Activated B cell treated with CpG ODN at 0.5 μM for 24 hours (primary cell): ENCODE measurements at regions not wholly inside any gene's neighbourhood (a gene's known extent, or its start where the extent isn't known, plus 50 kb on each side); places are given as distances from the start of the nearest gene placed in this dataset.
A peak's percentile ranks its signal among the peaks of the same experiment; 100 is the strongest.

Experiments used
- ATAC-seq: fragments of 200-7000 bp; cut with Tn5 transposase; one replicate; pipeline ENCODE4 v1.10.0; 2021; ENCODE audit warnings: low read depth, mild to moderate bottlenecking, moderate library complexity
- CTCF ChIA-PET: fragments of 350-600 bp; sonication (Branson Sonifier 250); formaldehyde crosslinking; loops from one replicate; lab custom pipeline; 2021; ENCODE audit warnings: antibody characterized with exemption; lab: Charles Lee
- POLR2A ChIA-PET: fragments of 350-600 bp; sonication (Branson Sonifier 250); formaldehyde crosslinking; loops from one replicate; lab custom pipeline; 2021; ENCODE audit warnings: antibody characterized with exemption; lab: Charles Lee
- DNase-seq: peaks from one replicate; pipeline ENCODE4 v3.0.0; 2022
- H3K27ac Mint-ChIP-seq: one replicate; pipeline ENCODE4 v1.8.0; 2020; ENCODE audit warnings: mixed read lengths
- H3K27me3 Mint-ChIP-seq: one replicate; pipeline ENCODE4 v1.8.0; 2021; ENCODE audit warnings: mixed read lengths
- H3K36me3 Mint-ChIP-seq: one replicate; pipeline ENCODE4 v1.8.0; 2021; ENCODE audit warnings: low read depth, mixed read lengths
- H3K4me1 Mint-ChIP-seq: one replicate; pipeline ENCODE4 v1.8.0; 2021; ENCODE audit warnings: mixed read lengths
- H3K4me3 Mint-ChIP-seq: one replicate; pipeline ENCODE4 v1.8.0; 2020; ENCODE audit warnings: mild to moderate bottlenecking, mixed read lengths
- H3K9me3 Mint-ChIP-seq: one replicate; pipeline ENCODE4 v1.8.0; 2020; ENCODE audit warnings: mixed read lengths
- CTCF ChIP-seq: fragments of 200-600 bp; IDR thresholded peaks from one replicate; pipeline ENCODE4 v1.8.0; 2022; ENCODE audit warnings: antibody characterized with exemption, mild to moderate bottlenecking
- intact Hi-C: fragments of 100-400 bp; cut with micrococcal nuclease; formaldehyde crosslinking; loops from one replicate; pipeline ENCODE4 v1.15.1; 2024

GRCh38 chr6:901696-902460 lies 208.9 kb upstream of the EXOC2 start:
- ATAC-seq (no peak), DNase-seq (no peak)
- H3K27me3 Mint-ChIP-seq = peaks cover 4% of the 10 kb centered on the region
- ChIA-PET CTCF (no interaction called here), POLR2A (no interaction called here)
- H3K9me3 Mint-ChIP-seq = no peaks in the 10 kb centered on the region
- intact Hi-C loops = no loop called here
- H3K36me3 Mint-ChIP-seq = no peaks in the 10 kb centered on the region
- peaks cover 13% of the 10 kb centered on the region for H3K4me1 Mint-ChIP-seq
- no peak overlapping the region for H3K27ac Mint-ChIP-seq
- no peak overlapping the region for H3K4me3 Mint-ChIP-seq
- no peak for TF ChIP-seq CTCF

- peaks cover 13% of the 10 kb centered on the region for H3K4me1 Mint-ChIP-seq
- no peaks in the 10 kb centered on the region for H3K9me3 Mint-ChIP-seq
- no peak overlapping the region for H3K27ac Mint-ChIP-seq
- ChIA-PET POLR2A (no interaction called here), CTCF (no interaction called here)
- H3K36me3 Mint-ChIP-seq = no peaks in the 10 kb centered on the region
- H3K4me3 Mint-ChIP-seq = no peak overlapping the region
- no peak for TF ChIP-seq CTCF
- peaks cover 4% of the 10 kb centered on the region for H3K27me3 Mint-ChIP-seq
- intact Hi-C loops = no loop called here
- no peak for DNase-seq
- no peak for ATAC-seq
Observed at GRCh38 chr6:900716-901605, 208.0 kb upstream of the EXOC2 start.

- intact Hi-C loops = loop anchor here (5.0 kb wide), 1 partner anchor 80 kb away; no protein-coding TSS in a partner anchor
- Mint-ChIP-seq H3K27me3 (peaks cover 4% of the 10 kb centered on the region), H3K36me3 (no peaks in the 10 kb centered on the region), H3K4me3 (peak overlapping the region; percentile 37), H3K4me1 (peaks cover 13% of the 10 kb centered on the region), H3K27ac (peak overlapping the region; percentile 77), H3K9me3 (no peaks in the 10 kb centered on the region)
- CTCF ChIA-PET = no interaction called here
- TF ChIP-seq CTCF = no peak
- POLR2A ChIA-PET = no interaction called here
- no peak for DNase-seq
- ATAC-seq = peak; percentile 76
Observed at GRCh38 chr6:897528-898207, 204.7 kb upstream of the EXOC2 start.

- intact Hi-C loops = no loop called here
- Mint-ChIP-seq H3K9me3 (no peaks in the 10 kb centered on the region), H3K27ac (no peak overlapping the region), H3K4me3 (no peak overlapping the region), H3K27me3 (peaks cover 2% of the 10 kb centered on the region), H3K4me1 (peaks cover 13% of the 10 kb centered on the region), H3K36me3 (no peaks in the 10 kb centered on the region)
- no peak for ATAC-seq
- no peak for DNase-seq
- POLR2A ChIA-PET = no interaction called here
- TF ChIP-seq CTCF = no peak
- CTCF ChIA-PET = no interaction called here
Observed at GRCh38 chr6:894274-894673, 201.3 kb upstream of the EXOC2 start.

- Mint-ChIP-seq H3K4me3 (no peak overlapping the region), H3K27me3 (peaks cover 5% of the 10 kb centered on the region), H3K9me3 (no peaks in the 10 kb centered on the region), H3K36me3 (no peaks in the 10 kb centered on the region), H3K4me1 (no peaks in the 10 kb centered on the region), H3K27ac (no peak overlapping the region)
- no peak for TF ChIP-seq CTCF
- intact Hi-C loops = no loop called here
- DNase-seq (no peak), ATAC-seq (no peak)
- CTCF ChIA-PET = no interaction called here
- POLR2A ChIA-PET = no interaction called here
Observed at GRCh38 chr6:890995-891394, 198.1 kb upstream of the EXOC2 start.
